NOMO-1 (cell line): ENCODE measurements at regions not wholly inside any gene's neighbourhood (a gene's known extent, or its start where the extent isn't known, plus 50 kb on each side); places are given as distances from the start of the nearest gene placed in this dataset.
A peak's percentile ranks its signal among the peaks of the same experiment; 100 is the strongest.

Experiments used
- DNase-seq, 2 experiments: peaks; one replicate each; lab custom pipeline; 2025; ENCODE audit not compliant: unreplicated experiment in 2 of 2; lab: John Stamatoyannopoulos, UW

- DNase-seq = no peak
Measured at GRCh38 chr3:139870000-139870675, 64.8 kb upstream of the CLSTN2 start.

GRCh38 chr3:139868773-139869172, 66.2 kb upstream of the CLSTN2 start:
- no peak for DNase-seq

- DNase-seq = no peak
Measured at GRCh38 chr3:139848660-139849059, 86.3 kb upstream of the CLSTN2 start.

- DNase-seq = no peak
Measured at GRCh38 chr3:139846729-139847128, 88.3 kb upstream of the CLSTN2 start.

GRCh38 chr3:139839659-139840058, 95.3 kb upstream of the CLSTN2 start:
- DNase-seq = no peak

GRCh38 chr3:139839014-139839413, 96.0 kb upstream of the CLSTN2 start:
- DNase-seq = no peak

- no peak for DNase-seq
Measured at GRCh38 chr3:139838269-139838957, 96.6 kb upstream of the CLSTN2 start.

GRCh38 chr3:139836698-139837464, 98.1 kb upstream of the CLSTN2 start:
- DNase-seq = no peak

GRCh38 chr3:139835830-139836683, 98.9 kb upstream of the CLSTN2 start:
- DNase-seq = no peak

GRCh38 chr3:139832998-139833397, 102.0 kb upstream of the CLSTN2 start:
- no peak for DNase-seq

- no peak for DNase-seq
Measured at GRCh38 chr3:139830817-139831216, 104.2 kb upstream of the CLSTN2 start.

- DNase-seq = no peak
Measured at GRCh38 chr3:139827833-139828232, 107.2 kb upstream of the CLSTN2 start.

GRCh38 chr3:139824864-139825263, 110.1 kb upstream of the CLSTN2 start:
- DNase-seq = no peak

GRCh38 chr3:139814646-139815045, 120.3 kb upstream of the CLSTN2 start:
- DNase-seq = no peak

GRCh38 chr3:139811331-139811730, 123.7 kb upstream of the CLSTN2 start:
- no peak for DNase-seq

GRCh38 chr3:139808201-139808600, 126.8 kb upstream of the CLSTN2 start:
- no peak for DNase-seq

- no peak for DNase-seq
Measured at GRCh38 chr3:139803294-139803693, 125.5 kb upstream of the NMNAT3 start.

GRCh38 chr3:139797724-139798343, 120.1 kb upstream of the NMNAT3 start:
- DNase-seq = peak; percentile 38 to 51

GRCh38 chr3:139794469-139795265, 116.9 kb upstream of the NMNAT3 start:
- DNase-seq = no peak

GRCh38 chr3:139793408-139793807, 115.6 kb upstream of the NMNAT3 start:
- DNase-seq = no peak
